ENCODE measurements at regions not wholly inside any gene's neighbourhood (a gene's known extent, or its start where the extent isn't known, plus 50 kb on each side); places are given as distances from the start of the nearest gene placed in this dataset.

- H3K9me3 Mint-ChIP-seq: peaks cover 22 to 29% of the 10 kb centered on the region in 2 donors
- no peaks in the 10 kb centered on the region for H3K4me1 Mint-ChIP-seq
- H3K27me3 Mint-ChIP-seq: no peaks in the 10 kb centered on the region
- no peak overlapping the region for H3K27ac Mint-ChIP-seq
- no peak overlapping the region for H3K4me3 Mint-ChIP-seq
- ATAC-seq: no peak
- no peak for DNase-seq
Observed at GRCh38 chr9:12060067-12060466, 633.1 kb upstream of the TYRP1 start.

GRCh38 chr9:12060811-12061210 is 632.4 kb upstream of the TYRP1 start:
- no peaks in the 10 kb centered on the region for H3K4me1 Mint-ChIP-seq
- H3K9me3 Mint-ChIP-seq: peaks cover 21 to 29% of the 10 kb centered on the region in 2 donors

GRCh38 chr9:12065050-12065449 is 628.1 kb upstream of the TYRP1 start:
- DNase-seq (no peak), ATAC-seq (no peak)
- no peaks in the 10 kb centered on the region for H3K27me3 Mint-ChIP-seq
- H3K4me3 Mint-ChIP-seq: no peak overlapping the region
- H3K4me1 Mint-ChIP-seq: no peaks in the 10 kb centered on the region
- no peak overlapping the region for H3K27ac Mint-ChIP-seq
- H3K9me3 Mint-ChIP-seq: peaks cover 8 to 17% of the 10 kb centered on the region in 2 donors

More at GRCh38 chr9:12060811-12061210, 632.4 kb upstream of the TYRP1 start:
- H3K4me3 Mint-ChIP-seq: no peak overlapping the region
- no peaks in the 10 kb centered on the region for H3K27me3 Mint-ChIP-seq
- ATAC-seq (no peak), DNase-seq (no peak)
- H3K27ac Mint-ChIP-seq: no peak overlapping the region

GRCh38 chr9:12065686-12066085 is 627.5 kb upstream of the TYRP1 start:
- H3K27ac Mint-ChIP-seq: no peak overlapping the region
- H3K9me3 Mint-ChIP-seq: peaks cover 8 to 14% of the 10 kb centered on the region in 2 donors
- no peaks in the 10 kb centered on the region for H3K4me1 Mint-ChIP-seq
- H3K27me3 Mint-ChIP-seq: no peaks in the 10 kb centered on the region
- DNase-seq (no peak), ATAC-seq (no peak)
- H3K4me3 Mint-ChIP-seq: no peak overlapping the region

- Mint-ChIP-seq H3K4me3 (no peak overlapping the region), H3K4me1 (no peaks in the 10 kb centered on the region), H3K27ac (no peak overlapping the region), H3K9me3 (peaks cover 5 to 8% of the 10 kb centered on the region in 2 donors), H3K27me3 (no peaks in the 10 kb centered on the region)
- DNase-seq: no peak
- ATAC-seq: no peak
Observed at GRCh38 chr9:12066455-12067035, 626.6 kb upstream of the TYRP1 start.

- Mint-ChIP-seq H3K27ac (no peak overlapping the region), H3K4me3 (no peak overlapping the region), H3K27me3 (no peaks in the 10 kb centered on the region), H3K4me1 (no peaks in the 10 kb centered on the region), H3K9me3 (peaks cover 5 to 18% of the 10 kb centered on the region in 2 donors)
- ATAC-seq (no peak), DNase-seq (no peak)
Observed at GRCh38 chr9:12069366-12069765, 623.8 kb upstream of the TYRP1 start.

- H3K9me3 Mint-ChIP-seq: peaks cover 22% of the 10 kb centered on the region in 2 donors
- no peak for ATAC-seq
Observed at GRCh38 chr9:12085399-12085798, 607.8 kb upstream of the TYRP1 start.

GRCh38 chr9:12091865-12092527 is 601.2 kb upstream of the TYRP1 start:
- Mint-ChIP-seq H3K4me3 (no peak overlapping the region), H3K9me3 (peaks cover 17 to 39% of the 10 kb centered on the region in 2 donors), H3K4me1 (no peaks in the 10 kb centered on the region), H3K27ac (no peak overlapping the region), H3K27me3 (no peaks in the 10 kb centered on the region)
- no peak for DNase-seq
- ATAC-seq: no peak

More at GRCh38 chr9:12085399-12085798, 607.8 kb upstream of the TYRP1 start:
- Mint-ChIP-seq H3K4me3 (no peak overlapping the region), H3K27me3 (no peaks in the 10 kb centered on the region), H3K27ac (no peak overlapping the region), H3K4me1 (no peaks in the 10 kb centered on the region)
- DNase-seq: no peak

GRCh38 chr9:12094046-12094445 is 599.1 kb upstream of the TYRP1 start:
- no peak overlapping the region for H3K4me3 Mint-ChIP-seq
- ATAC-seq: no peak
- no peak overlapping the region for H3K27ac Mint-ChIP-seq
- peaks cover 12 to 31% of the 10 kb centered on the region in 2 donors for H3K9me3 Mint-ChIP-seq
- no peaks in the 10 kb centered on the region for H3K27me3 Mint-ChIP-seq
- no peak for DNase-seq
- H3K4me1 Mint-ChIP-seq: no peaks in the 10 kb centered on the region

GRCh38 chr9:12095931-12096330 is 597.3 kb upstream of the TYRP1 start:
- no peak overlapping the region for H3K4me3 Mint-ChIP-seq
- no peaks in the 10 kb centered on the region for H3K27me3 Mint-ChIP-seq
- H3K4me1 Mint-ChIP-seq: no peaks in the 10 kb centered on the region
- DNase-seq: no peak
- H3K9me3 Mint-ChIP-seq: peaks cover 8 to 29% of the 10 kb centered on the region in 2 donors
- H3K27ac Mint-ChIP-seq: no peak overlapping the region
- no peak for ATAC-seq

- Mint-ChIP-seq H3K9me3 (peaks cover 8 to 21% of the 10 kb centered on the region in 2 donors), H3K27me3 (no peaks in the 10 kb centered on the region), H3K27ac (no peak overlapping the region), H3K4me1 (no peaks in the 10 kb centered on the region), H3K4me3 (no peak overlapping the region)
- ATAC-seq (no peak), DNase-seq (no peak)
Observed at GRCh38 chr9:12133416-12133815, 559.8 kb upstream of the TYRP1 start.

GRCh38 chr9:12141422-12141821 is 551.8 kb upstream of the TYRP1 start:
- H3K9me3 Mint-ChIP-seq: peaks cover 15 to 38% of the 10 kb centered on the region in 2 donors
- ATAC-seq (no peak), DNase-seq (no peak)
- no peaks in the 10 kb centered on the region for H3K27me3 Mint-ChIP-seq
- no peak overlapping the region for H3K27ac Mint-ChIP-seq
- H3K4me1 Mint-ChIP-seq: no peaks in the 10 kb centered on the region
- H3K4me3 Mint-ChIP-seq: no peak overlapping the region

- H3K27ac Mint-ChIP-seq: no peak overlapping the region
- H3K9me3 Mint-ChIP-seq: peaks cover 13% of the 10 kb centered on the region in 2 donors
Observed at GRCh38 chr9:12155401-12156134, 537.6 kb upstream of the TYRP1 start.

GRCh38 chr9:12162181-12162815 is 530.9 kb upstream of the TYRP1 start:
- ATAC-seq (no peak), DNase-seq (no peak)
- Mint-ChIP-seq H3K27me3 (no peaks in the 10 kb centered on the region), H3K4me1 (no peaks in the 10 kb centered on the region), H3K27ac (no peak overlapping the region), H3K4me3 (no peak overlapping the region), H3K9me3 (peaks cover 0 to 13% of the 10 kb centered on the region in 2 donors)

More at GRCh38 chr9:12155401-12156134, 537.6 kb upstream of the TYRP1 start:
- no peak for DNase-seq
- H3K4me1 Mint-ChIP-seq: no peaks in the 10 kb centered on the region
- H3K27me3 Mint-ChIP-seq: no peaks in the 10 kb centered on the region
- no peak for ATAC-seq
- H3K4me3 Mint-ChIP-seq: no peak overlapping the region

- H3K27ac Mint-ChIP-seq: no peak overlapping the region
- peaks cover 0 to 13% of the 10 kb centered on the region in 2 donors for H3K9me3 Mint-ChIP-seq
- no peak for DNase-seq
- ATAC-seq: no peak
- H3K27me3 Mint-ChIP-seq: no peaks in the 10 kb centered on the region
- H3K4me3 Mint-ChIP-seq: no peak overlapping the region
- no peaks in the 10 kb centered on the region for H3K4me1 Mint-ChIP-seq
Observed at GRCh38 chr9:12163723-12164458, 529.3 kb upstream of the TYRP1 start.

Measured in stimulated activated naive CD8-positive, alpha-beta T cell treated with anti-CD3 and anti-CD28 coated beads, Interleukin-15, amount 100 ng/mL, for 72 hours (primary cell).